ENCODE measurements at regions not wholly inside any gene's neighbourhood (a gene's known extent, or its start where the extent isn't known, plus 50 kb on each side); places are given as distances from the start of the nearest gene placed in this dataset.

DNA sequence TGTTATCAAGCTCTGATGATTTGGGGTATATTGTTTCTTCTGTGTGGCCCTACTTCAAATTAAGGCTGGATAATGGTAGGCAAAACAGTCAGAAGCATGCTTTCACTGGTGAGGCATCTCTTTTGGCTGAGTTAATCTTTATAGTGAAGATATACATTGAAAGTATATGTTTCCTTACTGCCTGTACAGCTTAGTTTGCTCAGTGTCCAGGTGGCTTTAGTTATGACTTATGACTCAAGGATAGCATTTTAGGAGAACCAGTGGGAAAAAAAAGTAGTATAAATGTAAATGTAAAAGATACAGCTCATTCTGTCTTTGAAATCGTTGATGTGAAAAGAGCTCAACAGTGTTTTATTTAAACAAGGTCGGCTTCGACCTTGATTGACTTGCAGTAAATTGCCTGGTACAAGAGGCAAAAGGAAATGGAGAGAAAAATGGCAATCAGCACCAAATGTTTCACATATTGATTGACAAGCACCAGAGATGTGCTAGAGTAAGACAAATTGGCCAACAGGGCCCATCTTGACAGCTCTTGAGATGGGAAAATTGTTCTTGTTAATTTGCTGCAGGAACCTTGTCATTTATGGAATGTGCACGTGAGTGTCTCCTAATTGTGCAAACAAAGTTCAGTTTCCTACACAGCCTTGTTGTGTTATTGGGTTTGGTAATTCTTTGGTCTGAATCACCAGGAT, 447.4 kb upstream of the WWC1 start (continued):
- TF ChIP-seq RAD21 (IDR thresholded peaks at IDR 0.05): no peak
- TF ChIP-seq SP1 (IDR thresholded peaks at IDR 0.05): no peak

DNA sequence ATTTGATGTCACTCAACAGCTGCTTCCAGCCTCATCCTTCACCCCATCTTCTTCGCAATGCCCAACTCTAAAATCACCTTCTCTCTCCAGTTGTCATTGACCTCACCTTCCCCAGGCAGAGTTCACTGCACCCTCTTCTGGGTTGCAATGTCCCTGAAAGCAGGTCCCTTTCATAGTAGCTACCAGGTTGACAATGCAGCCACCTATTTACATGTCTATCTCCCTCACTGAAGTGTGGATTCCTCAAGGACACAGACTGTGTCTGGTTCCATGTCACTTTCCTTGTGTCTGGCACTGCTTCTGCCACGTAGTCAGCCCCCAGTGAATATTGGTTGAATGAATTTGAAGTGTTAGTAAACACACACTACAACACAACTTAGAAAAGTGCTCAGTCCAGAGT, 445.5 kb upstream of the WWC1 start:
- no peak for DNase-seq (ENCODE audit: low spot score)
- no peak for TF ChIP-seq FOXA1 (IDR thresholded peaks at IDR 0.05)
- no peak for TF ChIP-seq CTCF (IDR thresholded peaks at IDR 0.05; ENCODE audit: low read depth, low read length, missing input control)
- TF ChIP-seq FOXA2 (IDR thresholded peaks at IDR 0.05): no peak
- no peak for TF ChIP-seq YY1 (IDR thresholded peaks at IDR 0.05)
- no peak for TF ChIP-seq EGR1 (IDR thresholded peaks at IDR 0.05; ENCODE audit: low read depth in 2 of 2)
- TF ChIP-seq, protein P1, sequence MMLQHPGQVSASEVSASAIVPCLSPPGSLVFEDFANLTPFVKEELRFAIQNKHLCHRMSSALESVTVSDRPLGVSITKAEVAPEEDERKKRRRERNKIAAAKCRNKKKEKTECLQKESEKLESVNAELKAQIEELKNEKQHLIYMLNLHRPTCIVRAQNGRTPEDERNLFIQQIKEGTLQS (IDR thresholded peaks at IDR 0.05): no peak
- TF ChIP-seq MAX (IDR thresholded peaks at IDR 0.05): no peak
- TF ChIP-seq JUND (IDR thresholded peaks at IDR 0.05): no peak
- TF ChIP-seq NR2F2 (IDR thresholded peaks at IDR 0.05): no peak
- TF ChIP-seq GABPA (IDR thresholded peaks at IDR 0.05 in 1 of 2, conservative IDR thresholded peaks at IDR 0.05 in 1 of 2): no peak
- no peak for TF ChIP-seq TAF1 (conservative IDR thresholded peaks at IDR 0.05)
- TF ChIP-seq RXRA (IDR thresholded peaks at IDR 0.05): no peak
- TF ChIP-seq SP1 (IDR thresholded peaks at IDR 0.05): no peak
- no peak for TF ChIP-seq RAD21 (IDR thresholded peaks at IDR 0.05)
- no peak for TF ChIP-seq HNF4A (conservative IDR thresholded peaks at IDR 0.05)
- no peak for TF ChIP-seq HNF4G (IDR thresholded peaks at IDR 0.05)
- TF ChIP-seq, protein P2, sequence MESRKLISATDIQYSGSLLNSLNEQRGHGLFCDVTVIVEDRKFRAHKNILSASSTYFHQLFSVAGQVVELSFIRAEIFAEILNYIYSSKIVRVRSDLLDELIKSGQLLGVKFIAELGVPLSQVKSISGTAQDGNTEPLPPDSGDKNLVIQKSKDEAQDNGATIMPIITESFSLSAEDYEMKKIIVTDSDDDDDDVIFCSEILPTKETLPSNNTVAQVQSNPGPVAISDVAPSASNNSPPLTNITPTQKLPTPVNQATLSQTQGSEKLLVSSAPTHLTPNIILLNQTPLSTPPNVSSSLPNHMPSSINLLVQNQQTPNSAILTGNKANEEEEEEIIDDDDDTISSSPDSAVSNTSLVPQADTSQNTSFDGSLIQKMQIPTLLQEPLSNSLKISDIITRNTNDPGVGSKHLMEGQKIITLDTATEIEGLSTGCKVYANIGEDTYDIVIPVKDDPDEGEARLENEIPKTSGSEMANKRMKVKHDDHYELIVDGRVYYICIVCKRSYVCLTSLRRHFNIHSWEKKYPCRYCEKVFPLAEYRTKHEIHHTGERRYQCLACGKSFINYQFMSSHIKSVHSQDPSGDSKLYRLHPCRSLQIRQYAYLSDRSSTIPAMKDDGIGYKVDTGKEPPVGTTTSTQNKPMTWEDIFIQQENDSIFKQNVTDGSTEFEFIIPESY (IDR thresholded peaks at IDR 0.05): no peak
- TF ChIP-seq, protein P3, sequence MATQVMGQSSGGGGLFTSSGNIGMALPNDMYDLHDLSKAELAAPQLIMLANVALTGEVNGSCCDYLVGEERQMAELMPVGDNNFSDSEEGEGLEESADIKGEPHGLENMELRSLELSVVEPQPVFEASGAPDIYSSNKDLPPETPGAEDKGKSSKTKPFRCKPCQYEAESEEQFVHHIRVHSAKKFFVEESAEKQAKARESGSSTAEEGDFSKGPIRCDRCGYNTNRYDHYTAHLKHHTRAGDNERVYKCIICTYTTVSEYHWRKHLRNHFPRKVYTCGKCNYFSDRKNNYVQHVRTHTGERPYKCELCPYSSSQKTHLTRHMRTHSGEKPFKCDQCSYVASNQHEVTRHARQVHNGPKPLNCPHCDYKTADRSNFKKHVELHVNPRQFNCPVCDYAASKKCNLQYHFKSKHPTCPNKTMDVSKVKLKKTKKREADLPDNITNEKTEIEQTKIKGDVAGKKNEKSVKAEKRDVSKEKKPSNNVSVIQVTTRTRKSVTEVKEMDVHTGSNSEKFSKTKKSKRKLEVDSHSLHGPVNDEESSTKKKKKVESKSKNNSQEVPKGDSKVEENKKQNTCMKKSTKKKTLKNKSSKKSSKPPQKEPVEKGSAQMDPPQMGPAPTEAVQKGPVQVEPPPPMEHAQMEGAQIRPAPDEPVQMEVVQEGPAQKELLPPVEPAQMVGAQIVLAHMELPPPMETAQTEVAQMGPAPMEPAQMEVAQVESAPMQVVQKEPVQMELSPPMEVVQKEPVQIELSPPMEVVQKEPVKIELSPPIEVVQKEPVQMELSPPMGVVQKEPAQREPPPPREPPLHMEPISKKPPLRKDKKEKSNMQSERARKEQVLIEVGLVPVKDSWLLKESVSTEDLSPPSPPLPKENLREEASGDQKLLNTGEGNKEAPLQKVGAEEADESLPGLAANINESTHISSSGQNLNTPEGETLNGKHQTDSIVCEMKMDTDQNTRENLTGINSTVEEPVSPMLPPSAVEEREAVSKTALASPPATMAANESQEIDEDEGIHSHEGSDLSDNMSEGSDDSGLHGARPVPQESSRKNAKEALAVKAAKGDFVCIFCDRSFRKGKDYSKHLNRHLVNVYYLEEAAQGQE (IDR thresholded peaks at IDR 0.05): no peak
- no peak overlapping the region for H3K27ac ChIP-seq (ENCODE audit: low read depth in 1 of 2, low read length in 2 of 2)
- H3K4me3 ChIP-seq (ENCODE audit: low read depth in 1 of 3, low read length in 3 of 3): no peak overlapping the region
- no peaks in the 10 kb centered on the region for H3K9me3 ChIP-seq (ENCODE audit: control insufficient read depth in 4 of 4, low read length in 3 of 4)
- H3K9ac ChIP-seq (ENCODE audit: low read depth in 1 of 2, low read length in 2 of 2): no peak overlapping the region
- no peaks in the 10 kb centered on the region for H3K4me1 ChIP-seq (ENCODE audit: control insufficient read depth in 4 of 4, insufficient read depth in 4 of 4, low read length in 3 of 4)
- H3K36me3 ChIP-seq (ENCODE audit: control insufficient read depth in 4 of 4, insufficient read depth in 3 of 4, low read depth in 1 of 4, low read length in 3 of 4): no peaks in the 10 kb centered on the region
- H3K27me3 ChIP-seq (ENCODE audit: control insufficient read depth in 4 of 4, insufficient read depth in 4 of 4, low read length in 3 of 4): no peaks in the 10 kb centered on the region
- WGBS: 52% methylated on average over 2 of the region's 2 CpGs

Measured in liver (tissue), 8 donors.